ENCODE measurements at regions not wholly inside any gene's neighbourhood (a gene's known extent, or its start where the extent isn't known, plus 50 kb on each side); places are given as distances from the start of the nearest gene placed in this dataset.

DNA sequence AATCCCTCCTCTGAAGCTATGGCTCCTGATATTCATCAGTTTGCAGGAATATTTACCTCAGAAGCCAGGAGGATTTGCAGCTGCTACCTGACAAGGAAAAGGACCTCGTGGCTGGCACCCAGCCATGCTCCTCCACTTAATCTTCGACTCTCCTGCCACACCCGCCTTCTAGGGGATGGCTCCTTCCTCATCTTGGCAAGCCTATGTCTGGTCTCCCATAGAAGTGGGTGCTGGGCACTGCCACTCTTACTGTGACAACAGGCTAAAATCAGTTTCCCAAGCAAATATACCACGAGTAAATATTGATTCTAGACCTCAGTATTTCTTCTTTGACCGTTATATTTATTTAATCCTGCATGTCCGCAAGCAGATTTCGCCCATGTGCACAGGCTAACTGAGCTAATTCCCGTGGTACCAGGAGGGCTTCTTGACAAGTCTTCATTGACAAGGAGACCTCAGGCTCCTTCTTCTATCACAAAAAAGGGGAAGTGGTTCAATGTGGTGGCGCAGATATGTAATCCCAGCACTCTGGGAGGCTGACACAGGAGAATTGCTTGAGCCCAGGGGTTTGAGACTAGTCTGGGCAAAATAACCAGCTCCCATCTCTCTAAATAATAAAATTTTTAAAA is 52.6 kb upstream of the DCTD start:
- TF ChIP-seq CTBP1 (IDR thresholded peaks at IDR 0.05; ENCODE audit: borderline replicate concordance) (no peak), FOXK2 (IDR thresholded peaks at IDR 0.05) (no peak), BHLHE40 (IDR thresholded peaks at IDR 0.05; ENCODE audit: borderline replicate concordance) (no peak), ZNF384 (IDR thresholded peaks at IDR 0.05) (no peak), FOXM1 (IDR thresholded peaks at IDR 0.05; ENCODE audit: borderline replicate concordance) (no peak)

Data from HEK293T (cell line).